ENCODE measurements at regions not wholly inside any gene's neighbourhood (a gene's known extent, or its start where the extent isn't known, plus 50 kb on each side); places are given as distances from the start of the nearest gene placed in this dataset.
"Not testable (repeated sequence)": the region's sequence is repeated elsewhere in the genome, so short reads cannot be mapped to it uniquely, and the experiment has no call there.

GRCh38 chr16:52742608-52743170 lies 195.7 kb upstream of the TOX3 start:
- DNase-seq = no peak
- intact Hi-C loops (cut with DNase I, micrococcal nuclease) = no loop called here
- no peak for ATAC-seq

DNA sequence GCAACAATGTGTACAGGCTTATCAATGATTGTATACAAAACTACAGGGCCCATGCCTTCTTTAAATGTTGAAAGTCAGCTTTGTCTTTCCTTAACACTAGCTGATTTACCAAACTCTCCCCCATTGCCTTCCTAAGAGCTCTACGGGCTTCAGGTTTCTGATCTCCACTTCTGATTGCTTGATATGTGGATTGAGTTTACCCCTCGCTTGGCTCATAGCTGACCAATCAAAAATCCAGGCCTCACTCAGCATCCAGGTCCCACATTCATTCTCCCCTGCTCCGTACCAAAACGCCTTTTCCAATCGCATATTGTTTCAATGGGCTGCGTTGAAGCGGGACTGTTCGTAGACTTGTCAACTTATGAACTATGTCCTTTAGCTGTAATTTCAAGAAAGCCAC lies 195.1 kb upstream of the TOX3 start:
- no peak for ATAC-seq
- intact Hi-C loops (cut with DNase I, micrococcal nuclease) = no loop called here
- DNase-seq = no peak

- DNase-seq = no peak
- ATAC-seq = no peak
- intact Hi-C loops (cut with DNase I, micrococcal nuclease) = no loop called here
These were observed 194.4 kb upstream of the TOX3 start for GRCh38 chr16:52741351-52741750.

DNA sequence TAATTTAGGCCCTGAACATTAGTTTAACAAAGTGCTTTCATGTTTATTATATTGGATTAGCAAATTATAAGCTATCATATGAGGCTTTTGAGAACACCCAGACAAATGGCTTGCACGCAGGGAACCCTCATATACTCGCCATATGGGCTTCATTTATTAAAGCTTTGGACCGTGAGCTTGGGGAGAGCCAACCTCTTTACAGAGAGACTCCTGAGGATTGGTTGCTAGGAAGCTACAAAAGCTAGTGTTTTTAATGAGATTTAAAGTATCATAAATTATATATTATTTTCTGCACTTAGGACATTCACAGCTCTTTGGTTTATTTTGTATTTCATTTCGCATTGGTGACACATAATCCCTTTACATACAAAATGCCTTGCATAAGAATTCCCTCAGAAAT lies 193.8 kb upstream of the TOX3 start:
- DNase-seq = no peak
- no peak for ATAC-seq
- intact Hi-C loops (cut with DNase I, micrococcal nuclease) = no loop called here

GRCh38 chr16:52740333-52740732 lies 193.4 kb upstream of the TOX3 start:
- intact Hi-C loops (cut with DNase I, micrococcal nuclease) = no loop called here
- no peak for DNase-seq
- ATAC-seq = no peak

GRCh38 chr16:52738992-52739391 lies 192.0 kb upstream of the TOX3 start:
- DNase-seq; intact Hi-C loops (cut with DNase I, micrococcal nuclease); ATAC-seq: not testable (repeated sequence)

DNA sequence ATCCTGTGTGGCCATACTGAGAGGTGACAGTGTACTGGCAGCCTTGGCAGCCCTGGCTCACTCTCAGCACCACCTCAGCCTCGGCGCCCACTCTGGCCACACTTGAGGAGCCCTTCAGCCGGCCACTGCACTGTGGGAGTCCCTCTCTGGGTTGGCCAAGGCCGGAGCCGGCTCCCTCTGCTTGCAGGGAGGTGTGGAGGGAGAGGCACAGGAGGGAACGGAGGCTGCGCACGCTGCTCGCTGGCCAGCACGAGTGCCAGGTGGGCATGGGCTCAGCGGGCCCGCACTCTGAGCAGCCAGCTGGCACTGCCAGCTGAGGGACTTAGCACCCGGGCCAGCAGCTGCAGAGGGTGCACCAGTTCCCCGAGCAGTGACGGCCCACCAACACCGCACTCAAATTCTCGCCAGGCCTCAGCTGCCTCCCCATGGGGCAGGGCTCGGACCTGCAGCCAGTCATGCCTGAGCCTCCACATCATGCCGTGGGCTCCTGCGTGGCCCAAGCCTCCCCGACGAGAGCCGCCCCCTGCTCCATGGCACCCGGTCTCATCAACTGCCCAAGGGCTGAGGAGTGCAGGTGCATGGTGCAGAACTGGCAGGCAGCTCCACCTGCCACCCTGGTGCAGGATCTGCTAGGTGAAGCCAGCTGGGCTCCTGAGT lies 184.4 kb upstream of the TOX3 start:
- intact Hi-C loops (cut with DNase I, micrococcal nuclease) = no loop called here
- DNase-seq (no peak), ATAC-seq (no peak)

GRCh38 chr16:52729731-52730130 lies 182.8 kb upstream of the TOX3 start:
- intact Hi-C loops (cut with DNase I, micrococcal nuclease) = no loop called here
- DNase-seq (no peak), ATAC-seq (no peak)

GRCh38 chr16:52727849-52728248 lies 180.9 kb upstream of the TOX3 start:
- DNase-seq (no peak), ATAC-seq (no peak)
- intact Hi-C loops (cut with DNase I, micrococcal nuclease) = no loop called here

DNA sequence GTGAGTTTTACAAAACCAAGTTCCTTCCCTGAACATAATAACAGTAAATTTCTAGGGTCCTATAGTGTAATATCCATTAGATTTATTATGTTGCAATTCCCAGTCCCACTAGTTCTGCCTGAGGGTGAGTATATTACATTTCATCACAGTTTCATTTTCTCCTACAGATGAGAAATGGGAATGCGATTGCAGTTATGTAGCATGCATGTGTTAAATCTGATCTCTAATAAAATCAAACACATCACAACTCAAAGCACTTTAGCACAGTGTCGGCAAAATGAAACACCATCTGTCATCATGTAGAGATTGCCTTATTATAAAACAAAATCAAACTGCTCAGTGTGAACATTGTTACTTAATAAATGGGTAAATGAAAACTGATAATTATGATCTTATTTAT lies 180.5 kb upstream of the TOX3 start:
- no peak for ATAC-seq
- intact Hi-C loops (cut with DNase I, micrococcal nuclease) = no loop called here
- DNase-seq = no peak

DNA sequence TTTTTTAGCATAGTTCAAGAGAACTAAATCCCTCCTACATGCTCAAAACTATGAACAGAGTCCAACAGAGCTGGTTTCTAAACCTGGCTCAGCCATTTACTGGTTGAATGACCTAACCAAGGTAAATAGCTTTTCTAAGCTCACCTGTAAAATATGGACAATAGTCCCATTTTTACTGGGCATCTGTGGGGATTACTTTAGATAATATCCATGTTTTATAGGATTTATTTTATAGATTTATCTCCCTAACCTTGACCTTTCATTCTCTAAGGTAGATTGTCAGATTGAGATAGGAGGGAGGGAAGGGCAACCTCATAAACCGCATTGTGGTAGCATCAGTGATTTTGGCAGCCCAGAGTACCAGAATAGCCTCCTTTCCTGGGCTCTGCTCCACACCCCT lies 178.5 kb upstream of the TOX3 start:
- peak; percentile 31 for ATAC-seq
- DNase-seq = no peak
- intact Hi-C loops (cut with DNase I, micrococcal nuclease) = no loop called here

- DNase-seq (no peak), ATAC-seq (no peak)
- intact Hi-C loops (cut with DNase I, micrococcal nuclease) = no loop called here
These were observed 178.1 kb upstream of the TOX3 start for GRCh38 chr16:52725043-52725442.

DNA sequence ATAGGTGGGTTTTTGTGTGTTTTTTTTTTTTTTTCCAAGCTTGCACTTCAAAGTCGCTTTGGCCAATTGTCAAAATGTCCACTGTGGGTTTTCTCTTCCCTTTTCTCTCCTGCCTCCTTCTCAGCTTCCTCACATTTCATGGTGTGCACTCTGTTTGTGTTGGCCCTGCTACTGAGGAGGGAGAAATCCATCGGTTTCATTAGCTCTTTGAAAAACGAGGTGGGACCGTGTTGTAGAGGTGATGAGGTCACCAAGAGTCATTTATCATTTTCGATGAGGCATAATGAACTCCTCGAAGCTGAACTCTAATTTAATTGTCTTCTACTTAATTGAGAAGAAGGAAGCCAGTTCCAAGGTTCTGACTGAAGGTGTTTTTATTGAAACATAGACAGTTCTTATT lies 174.4 kb upstream of the TOX3 start:
- ATAC-seq = no peak
- intact Hi-C loops (cut with DNase I, micrococcal nuclease) = no loop called here

DNA sequence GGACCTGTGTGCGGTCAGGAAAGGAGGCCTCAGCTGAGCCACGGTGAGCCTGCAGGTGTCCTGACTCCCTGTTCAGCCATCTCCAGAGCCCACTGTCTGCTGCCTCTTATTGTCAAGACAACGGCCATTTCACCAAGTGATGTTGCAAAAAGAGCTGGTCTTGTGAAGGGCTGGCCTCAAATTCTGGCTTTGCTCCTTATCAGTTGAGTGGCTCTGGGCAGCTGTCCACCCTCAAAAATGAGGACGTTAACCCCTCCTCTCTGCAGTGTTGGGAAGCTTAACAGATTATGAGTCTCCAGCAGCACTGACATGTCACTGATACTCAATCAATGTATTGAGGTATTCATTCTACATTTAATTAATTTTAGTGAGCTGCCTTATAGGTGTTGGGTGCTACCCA lies 171.1 kb upstream of the TOX3 start:
- DNase-seq (no peak), ATAC-seq (no peak)
- intact Hi-C loops (cut with DNase I, micrococcal nuclease) = no loop called here

More for the DNA sequence above, 174.4 kb upstream of the TOX3 start:
- no peak for DNase-seq

GRCh38 chr16:52713740-52714139 lies 166.8 kb upstream of the TOX3 start:
- DNase-seq (no peak), ATAC-seq (no peak)
- intact Hi-C loops (cut with DNase I, micrococcal nuclease) = no loop called here

DNA sequence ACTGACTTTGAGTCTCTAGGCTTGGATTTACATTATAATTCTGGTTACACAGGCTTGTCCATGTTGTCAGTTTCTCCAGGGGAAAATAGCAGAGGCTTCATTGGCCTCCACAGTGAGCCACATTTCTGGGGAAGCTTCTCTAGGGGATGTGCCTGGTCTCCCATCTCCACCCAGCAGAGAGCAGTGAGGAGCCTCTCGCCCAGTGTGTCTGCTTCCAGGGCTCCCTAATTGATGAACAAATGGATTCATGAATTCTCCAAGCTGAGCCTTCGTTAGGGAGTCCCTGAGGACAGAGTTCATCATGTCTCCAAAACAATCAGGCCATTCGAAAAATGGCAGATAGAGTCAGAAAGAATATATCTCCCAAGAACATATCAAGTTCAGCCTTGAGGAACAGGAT lies 162.4 kb upstream of the TOX3 start:
- DNase-seq (no peak), ATAC-seq (no peak)
- intact Hi-C loops (cut with DNase I, micrococcal nuclease) = no loop called here

DNA sequence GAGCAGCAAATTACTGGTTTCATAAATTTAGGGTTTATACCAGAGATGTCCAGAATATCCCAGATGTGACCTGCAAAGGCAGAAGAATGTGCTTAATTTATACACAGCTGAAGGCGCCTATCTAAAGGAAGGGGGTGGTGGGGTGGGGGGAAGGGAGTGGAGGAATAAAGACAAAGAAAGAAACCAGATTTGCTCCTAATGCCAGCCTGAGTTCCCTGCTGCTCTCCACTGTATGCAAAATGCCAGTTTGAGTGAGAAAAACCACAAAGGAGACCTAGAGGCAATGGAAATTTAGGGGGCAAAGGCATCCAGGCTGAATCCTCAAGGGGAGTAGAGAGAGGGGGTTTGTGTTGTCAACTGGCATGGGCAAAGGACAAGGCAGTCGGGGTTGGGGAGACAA lies 161.5 kb upstream of the TOX3 start:
- ATAC-seq (no peak), DNase-seq (no peak)
- intact Hi-C loops (cut with DNase I, micrococcal nuclease) = no loop called here

GRCh38 chr16:52707676-52708337 lies 160.9 kb upstream of the TOX3 start:
- ATAC-seq = no peak
- DNase-seq = no peak
- intact Hi-C loops (cut with DNase I, micrococcal nuclease) = no loop called here

DNA sequence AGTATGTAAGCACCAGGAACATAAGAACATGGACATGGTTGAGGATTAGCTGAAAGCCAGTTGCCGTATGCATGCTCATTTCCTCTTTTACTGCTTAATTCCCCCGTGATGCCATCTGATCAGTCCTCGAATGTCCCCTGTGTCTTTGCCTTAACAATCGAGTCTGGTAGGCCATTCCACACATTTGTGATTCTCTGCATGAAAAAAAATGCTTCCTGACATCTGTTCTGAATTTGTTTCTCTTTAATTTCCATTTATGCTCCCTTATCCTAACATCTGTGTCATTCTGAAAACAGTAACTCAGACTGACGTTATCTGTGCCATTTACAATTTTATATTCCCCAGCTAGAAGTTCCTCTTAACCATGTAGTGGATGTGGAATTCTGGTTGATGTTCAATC lies 158.2 kb upstream of the TOX3 start:
- intact Hi-C loops (cut with DNase I, micrococcal nuclease) = no loop called here
- DNase-seq = no peak
- ATAC-seq = no peak

DNA sequence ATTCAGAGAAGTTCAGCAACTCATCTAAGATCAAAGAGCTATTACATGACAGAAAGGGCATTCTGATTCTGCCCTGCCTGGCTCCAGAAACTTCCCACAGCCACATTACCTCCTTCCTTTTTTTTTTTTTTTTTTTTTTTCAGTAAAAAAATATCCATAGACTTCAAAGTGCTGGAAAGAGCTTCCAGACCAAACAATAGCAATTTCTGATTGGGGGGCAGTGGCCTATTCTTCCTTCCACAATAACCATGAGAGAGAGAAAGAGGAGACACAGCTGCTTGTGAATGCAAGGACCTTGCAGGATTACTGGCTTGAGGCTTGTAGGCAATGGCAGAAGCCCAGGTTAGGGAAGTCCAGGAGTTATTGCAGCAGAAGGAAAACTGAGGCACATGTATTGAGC lies 151.0 kb upstream of the TOX3 start:
- DNase-seq (no peak), ATAC-seq (no peak)
- intact Hi-C loops (cut with DNase I, micrococcal nuclease) = no loop called here

- ATAC-seq = no peak
- no peak for DNase-seq
These were observed 149.2 kb upstream of the TOX3 start for GRCh38 chr16:52696126-52696525.

More at GRCh38 chr16:52696126-52696525, 149.2 kb upstream of the TOX3 start:
- intact Hi-C loops (cut with DNase I, micrococcal nuclease) = no loop called here
